ENCODE measurements at regions not wholly inside any gene's neighbourhood (a gene's known extent, or its start where the extent isn't known, plus 50 kb on each side); places are given as distances from the start of the nearest gene placed in this dataset.
"Not testable (repeated sequence)": the region's sequence is repeated elsewhere in the genome, so short reads cannot be mapped to it uniquely, and the experiment has no call there.

GRCh38 chr1:230591678-230592077, 50.6 kb upstream of the COG2 start:
- DNase-seq, result no peak

GRCh38 chr1:230589951-230590350, 52.3 kb upstream of the COG2 start:
- DNase-seq, result no peak

DNA sequence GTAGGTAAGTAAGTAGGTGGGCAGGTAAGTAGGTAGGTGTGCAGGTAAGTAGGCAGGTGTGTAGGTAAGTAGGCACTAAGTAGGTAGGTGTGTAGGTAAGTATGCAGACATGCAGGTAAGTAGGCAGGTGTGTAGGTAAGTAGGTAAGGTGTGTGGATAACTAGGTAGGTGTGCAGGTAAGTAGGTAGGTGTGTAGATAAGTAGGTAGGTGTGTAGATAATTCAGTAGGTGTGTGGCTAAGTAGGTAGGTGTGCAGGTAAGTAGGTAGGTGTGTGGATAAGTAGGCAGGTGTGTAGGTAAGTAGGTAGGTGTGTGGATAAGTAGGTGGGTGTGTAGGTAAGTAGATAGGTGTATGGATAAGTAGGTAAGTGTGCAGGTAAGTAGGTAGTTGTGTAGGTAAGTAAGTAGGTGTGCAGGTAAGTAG, 53.9 kb upstream of the COG2 start:
- DNase-seq, result no peak

DNA sequence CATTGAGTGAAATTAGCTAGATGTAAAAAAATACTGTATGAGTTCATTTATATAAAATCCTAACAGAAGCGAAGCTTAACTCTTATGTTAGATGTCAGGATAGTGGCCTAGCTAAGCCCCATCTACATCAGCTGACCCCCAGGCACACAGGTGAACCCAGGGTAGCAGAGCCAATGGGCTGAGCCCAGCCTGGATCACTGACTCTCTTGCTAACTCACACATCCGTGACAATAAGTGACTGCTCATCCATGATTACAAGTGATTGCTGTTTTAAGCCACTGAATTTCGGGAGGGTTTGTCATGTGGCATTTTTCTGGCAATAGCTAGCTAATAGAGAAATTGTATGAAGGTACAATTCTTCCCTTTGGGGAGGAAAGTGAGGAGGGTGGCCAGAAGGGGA, 55.2 kb upstream of the COG2 start:
- no peak for DNase-seq

DNA sequence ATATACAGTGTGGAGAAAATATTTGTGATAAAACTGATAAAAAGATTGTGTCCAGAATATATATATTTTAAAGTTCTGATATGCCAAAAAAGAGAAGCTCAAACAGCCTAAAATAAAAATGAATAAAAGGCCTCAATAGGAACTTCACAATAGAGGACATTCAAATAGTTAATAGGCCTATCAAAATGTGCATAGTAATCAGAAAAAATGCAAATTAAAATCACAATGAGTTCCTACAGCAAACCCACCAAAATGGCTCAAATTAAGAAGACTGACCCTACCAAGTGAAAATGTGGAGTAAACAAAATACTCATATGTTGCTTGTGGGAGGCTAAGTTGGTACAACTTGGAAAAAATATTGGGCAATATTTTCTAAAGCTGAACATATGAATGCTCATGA, 57.6 kb upstream of the COG2 start:
- no peak for DNase-seq

GRCh38 chr1:230581446-230582079, 60.7 kb upstream of the COG2 start:
- DNase-seq, result no peak

DNA sequence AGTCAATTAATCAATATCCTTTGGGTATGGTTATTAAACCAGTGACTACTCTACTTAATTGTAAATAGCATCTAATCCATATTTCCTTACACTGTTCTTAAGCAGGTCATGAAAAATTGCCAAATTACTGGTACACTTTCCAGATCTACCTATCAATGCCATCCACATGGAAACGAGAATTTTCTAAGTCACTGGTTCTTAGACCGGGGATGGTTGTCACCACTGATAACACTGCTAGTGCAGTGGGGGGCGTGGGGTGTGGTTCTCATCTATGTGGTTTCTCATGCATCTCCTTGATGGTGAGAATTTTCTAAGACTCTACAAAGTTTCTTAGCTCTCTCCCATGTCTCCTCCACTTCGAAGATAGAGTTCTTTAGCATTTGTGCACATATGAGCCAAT, 63.7 kb upstream of the COG2 start:
- no peak for DNase-seq

DNA sequence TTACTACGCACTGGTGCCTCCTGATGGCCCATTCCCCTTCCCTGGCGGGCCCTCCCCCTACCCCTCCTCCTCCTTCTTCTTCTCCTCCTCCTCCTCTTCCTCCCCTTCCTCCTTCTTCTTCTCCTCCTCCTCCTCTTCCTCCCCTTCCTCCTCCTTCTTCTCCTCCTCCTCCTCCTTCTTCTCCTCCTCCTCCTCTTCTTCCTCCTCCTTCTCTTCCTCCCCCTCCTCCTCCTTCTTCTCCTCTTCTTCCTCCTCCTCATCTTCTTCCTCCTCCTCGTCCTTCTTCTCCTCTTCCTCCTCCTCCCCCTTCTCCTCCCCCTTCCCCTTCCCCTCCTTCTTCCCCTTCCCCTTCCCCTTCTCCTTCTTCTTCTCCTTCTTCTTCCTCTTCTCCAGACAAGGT, 64.7 kb upstream of the COG2 start:
- no peak for DNase-seq

DNA sequence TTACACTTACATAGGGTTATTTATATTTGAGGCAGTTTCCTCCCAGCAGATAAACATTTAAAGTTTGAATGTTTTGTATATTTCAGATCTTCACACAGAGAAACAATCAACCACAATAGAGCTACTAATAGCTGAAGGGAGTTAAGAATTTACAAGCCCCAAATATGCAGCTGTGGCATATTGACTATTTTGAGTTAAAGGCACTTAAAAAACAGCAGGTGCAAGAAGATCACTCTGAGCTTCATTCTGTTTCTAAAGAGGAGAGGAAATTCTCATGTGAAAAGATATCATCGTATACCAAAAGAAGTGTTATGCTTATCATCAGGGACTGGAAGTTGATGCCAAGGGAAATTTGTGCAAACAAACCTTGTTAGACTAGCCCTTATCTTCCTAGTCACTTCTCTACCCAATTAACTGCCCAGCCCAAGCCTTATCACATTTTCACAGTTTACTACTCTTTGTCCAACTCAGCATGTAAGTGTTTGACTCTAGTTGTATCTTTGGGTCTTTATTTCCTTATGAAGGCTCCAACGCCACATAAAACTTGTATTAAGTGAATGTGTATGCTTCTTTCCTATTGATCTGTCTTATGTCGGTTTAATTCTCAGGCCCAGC, 66.3 kb upstream of the COG2 start:
- DNase-seq, result no peak

DNA sequence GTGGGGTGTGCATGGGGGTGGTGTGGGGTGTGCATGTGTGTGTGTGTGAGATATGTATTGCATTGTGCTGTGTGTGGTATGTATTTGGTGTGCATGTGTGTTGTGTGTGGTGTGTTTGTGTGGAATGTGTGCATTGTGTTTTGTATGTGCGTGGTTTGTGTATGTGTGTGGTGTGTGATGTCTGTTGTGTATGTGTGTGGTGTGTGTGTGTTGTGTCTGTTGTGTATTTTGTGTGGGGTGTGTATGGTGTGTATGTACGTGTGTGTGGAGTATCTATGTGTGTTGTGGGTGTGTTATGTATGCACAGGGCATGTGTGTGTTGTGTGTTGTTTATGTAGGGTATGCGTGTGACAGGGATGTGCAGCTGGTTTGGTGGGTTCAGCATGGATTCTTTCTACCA, 67.8 kb upstream of the COG2 start:
- DNase-seq, result no peak

GRCh38 chr1:230573658-230574057, 68.6 kb upstream of the COG2 start:
- no peak for DNase-seq

GRCh38 chr1:230572121-230573105, 69.9 kb upstream of the COG2 start:
- DNase-seq, result no peak

DNA sequence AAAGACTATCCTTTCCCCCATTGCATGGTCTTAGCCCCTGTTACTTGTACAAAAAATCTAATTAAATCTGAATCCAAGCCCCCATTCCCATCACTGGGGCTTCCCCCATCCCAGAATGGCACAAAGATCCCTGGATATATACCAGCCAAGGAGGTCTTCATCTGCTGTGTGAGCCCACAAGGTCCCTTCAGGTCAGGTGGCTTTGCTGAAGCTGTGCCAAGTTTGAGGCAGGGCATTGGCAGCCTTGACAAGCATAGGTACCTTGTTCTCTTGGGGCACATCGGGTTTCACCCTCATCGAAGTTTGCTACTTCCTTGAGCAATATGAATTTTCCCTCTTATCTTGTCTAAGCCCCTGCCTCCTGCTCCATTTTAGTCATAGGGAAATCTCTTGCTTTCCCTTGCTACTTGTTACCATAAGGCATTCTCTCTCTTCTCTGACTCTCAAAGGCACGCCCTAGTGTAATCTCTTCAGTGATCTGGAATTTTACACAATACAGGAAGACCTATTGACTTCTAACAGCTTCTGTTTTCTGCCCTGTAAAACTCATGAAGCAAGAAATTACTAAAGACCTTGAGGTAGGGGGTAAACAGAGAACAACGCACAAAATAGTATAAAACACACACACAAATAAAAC, 71.4 kb upstream of the COG2 start:
- DNase-seq, result no peak

GRCh38 chr1:230569201-230569600, 73.1 kb upstream of the COG2 start:
- no peak for DNase-seq

DNA sequence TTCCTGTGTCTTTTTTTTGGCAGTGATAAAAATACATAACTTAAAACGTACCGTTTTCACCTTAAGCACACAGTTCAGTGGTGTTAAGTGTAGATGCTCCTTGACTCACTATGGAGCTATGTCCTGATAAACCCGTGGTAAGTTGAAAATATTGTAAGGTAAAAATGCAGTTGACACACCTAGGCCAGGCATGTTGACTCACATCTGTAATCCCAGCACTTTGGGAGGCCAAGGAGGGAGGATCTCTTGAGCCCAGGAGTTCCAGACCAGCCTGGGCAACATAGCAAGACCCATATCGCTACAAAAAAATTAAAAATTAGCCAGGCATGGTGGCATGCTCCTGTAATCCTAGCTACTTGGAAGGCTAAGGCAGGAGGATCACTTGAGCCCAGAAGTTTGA, 73.6 kb upstream of the COG2 start:
- DNase-seq, result no peak

DNA sequence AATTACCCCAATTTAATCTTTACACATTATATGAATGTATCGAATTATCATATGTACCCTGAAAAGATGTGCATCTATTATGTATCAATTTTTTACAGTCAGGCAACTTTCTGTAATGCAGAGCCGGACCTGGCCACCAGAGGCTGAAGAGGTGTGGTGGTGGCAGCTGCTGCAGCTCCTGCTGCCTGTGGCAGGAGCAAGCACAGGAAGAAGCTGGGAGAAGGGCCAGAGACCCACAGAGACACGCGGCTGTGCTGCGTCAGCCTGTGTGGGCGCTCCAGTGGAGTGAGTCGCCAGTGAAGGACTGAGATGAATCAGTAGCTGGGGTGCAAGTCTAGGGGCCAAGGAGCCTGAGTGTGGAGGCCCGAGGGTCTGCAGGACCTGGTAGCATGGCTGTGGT, 74.3 kb upstream of the COG2 start:
- no peak for DNase-seq

DNA sequence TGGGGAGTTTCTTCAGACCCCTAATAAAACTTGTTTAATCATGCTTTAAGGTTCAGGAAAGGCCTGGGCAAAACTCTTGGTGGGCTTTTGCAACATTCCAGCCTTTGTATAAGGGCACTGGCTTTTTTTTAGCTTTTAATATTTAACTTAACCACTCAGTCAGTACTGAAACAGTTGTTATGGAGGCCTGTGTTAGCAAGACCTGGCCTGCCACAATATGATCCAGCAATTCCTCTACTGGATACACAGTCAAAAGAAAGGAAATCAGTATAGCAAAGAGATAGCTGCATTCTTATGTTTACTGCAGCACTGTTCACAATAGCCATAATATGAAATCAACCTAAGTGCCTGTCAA, 75.1 kb upstream of the COG2 start:
- DNase-seq, result no peak

- DNase-seq, result not testable (repeated sequence)
Observed at GRCh38 chr1:230566532-230567220, 75.6 kb upstream of the COG2 start.

- DNase-seq, result no peak
Observed at GRCh38 chr1:230565141-230565540, 77.1 kb upstream of the COG2 start.

DNA sequence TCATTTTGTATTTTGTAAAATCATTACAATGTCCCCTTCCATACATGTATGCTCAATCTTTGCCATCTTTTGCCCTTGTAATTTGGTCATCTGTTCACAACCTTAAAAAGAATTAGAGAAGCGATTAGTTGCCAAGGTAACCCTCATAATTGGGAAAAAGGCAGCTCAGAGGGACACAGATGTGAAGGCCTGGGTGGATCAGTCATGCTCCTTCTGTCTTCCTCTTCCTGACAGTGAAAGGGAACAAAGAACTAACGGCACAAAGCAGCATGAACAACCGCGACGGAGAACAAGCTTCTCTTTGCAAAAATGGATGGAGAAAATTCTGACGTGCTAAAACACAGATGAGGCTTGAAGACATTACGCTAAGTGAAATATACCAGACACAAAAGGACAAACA, 78.7 kb upstream of the COG2 start:
- DNase-seq, result no peak

DNA sequence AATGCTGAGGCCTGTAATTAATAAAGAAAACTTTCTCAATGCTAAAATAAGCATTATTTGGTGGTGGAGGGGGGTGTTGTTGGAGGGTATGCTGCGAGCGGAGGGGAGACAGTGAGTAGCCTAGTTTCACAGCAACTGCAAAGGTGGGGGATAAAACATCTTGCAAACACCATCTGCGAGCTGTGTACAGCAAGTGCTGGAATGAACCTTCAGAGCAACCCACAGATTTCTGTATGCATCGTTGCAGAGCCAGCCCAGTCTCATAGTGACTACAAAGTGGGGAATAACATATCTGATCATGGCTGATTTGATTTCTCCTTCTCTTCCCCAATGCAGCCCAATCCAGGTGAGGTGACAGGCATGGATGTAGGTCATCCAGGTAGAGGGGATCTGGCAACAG, 80.7 kb upstream of the COG2 start:
- DNase-seq, result no peak

- DNase-seq, result no peak
Observed at GRCh38 chr1:230558324-230558723, 84.0 kb upstream of the COG2 start.

- DNase-seq, result no peak
Observed at GRCh38 chr1:230556453-230556852, 85.8 kb upstream of the COG2 start.

Data from DMS 273 treated with DMSO at 0.1 percent for 48 hours (cell line).